GM23338 (cell line): ENCODE measurements at regions not wholly inside any gene's neighbourhood (a gene's known extent, or its start where the extent isn't known, plus 50 kb on each side); places are given as distances from the start of the nearest gene placed in this dataset.
A peak's percentile ranks its signal among the peaks of the same experiment; 100 is the strongest.

ENCODE experiments used
- ATAC-seq: fragments of 200-7000 bp; cut with Tn5 transposase; 3 replicates; pipeline ENCODE4 v1.9.1; 2020
- DNase-seq: peaks from one replicate; pipeline ENCODE4 v3.0.0-alpha.2; 2015; ENCODE audit warnings: low spot score
- H2AFZ ChIP-seq: fragments of 200-600 bp; sonication (generic); 2 replicates; pipeline ENCODE4 v1.8.0; 2016; ENCODE audit warnings: antibody characterized with exemption, mild to moderate bottlenecking, moderate library complexity
- H3F3A ChIP-seq: fragments of 200-600 bp; sonication (generic); replicated peaks from 2 replicates; pipeline ENCODE4 v1.8.0; 2017; ENCODE audit warnings: antibody characterized with exemption, mixed run types, low read depth
- H3K27ac ChIP-seq: fragments of 200-600 bp; sonication (generic); 2 replicates; pipeline ENCODE4 v1.6.1; 2016; ENCODE audit warnings: low read depth
- H3K27me3 ChIP-seq: fragments of 200-600 bp; sonication (generic); 2 replicates; pipeline ENCODE4 v1.8.0; 2016; ENCODE audit warnings: mild to moderate bottlenecking, mixed run types, moderate library complexity; ENCODE audit not compliant: insufficient read depth
- H3K36me3 ChIP-seq: fragments of 200-600 bp; sonication (generic); 2 replicates; pipeline ENCODE4 v1.8.0; 2016; ENCODE audit warnings: mild to moderate bottlenecking; ENCODE audit not compliant: insufficient read depth
- H3K4me1 ChIP-seq: fragments of 200-600 bp; sonication (generic); 2 replicates; pipeline ENCODE4 v1.8.0; 2016; ENCODE audit warnings: mild to moderate bottlenecking, moderate library complexity; ENCODE audit not compliant: insufficient read depth
- H3K4me2 ChIP-seq: fragments of 200-600 bp; sonication (generic); 2 replicates; pipeline ENCODE4 v1.7.1; 2017; ENCODE audit warnings: mixed run types
- H3K4me3 ChIP-seq: fragments of 200-600 bp; sonication (generic); 2 replicates; pipeline ENCODE4 v1.6.1; 2016; ENCODE audit warnings: mixed run types
- H3K79me2 ChIP-seq: fragments of 200-600 bp; sonication (generic); replicated peaks from 2 replicates; pipeline ENCODE4 v1.8.0; 2017; ENCODE audit warnings: mild to moderate bottlenecking; ENCODE audit not compliant: insufficient read depth
- H3K9me2 ChIP-seq: fragments of 200-600 bp; sonication (generic); 2 replicates; pipeline ENCODE4 v1.8.0; 2017; ENCODE audit not compliant: insufficient read depth
- H4K20me1 ChIP-seq: fragments of 200-600 bp; sonication (generic); replicated peaks from 2 replicates; pipeline ENCODE4 v1.8.0; 2017; ENCODE audit warnings: mild to moderate bottlenecking; ENCODE audit not compliant: insufficient read depth
- H3K27ac Mint-ChIP-seq: 2 replicates; pipeline ENCODE4 v1.8.0; 2020; ENCODE audit warnings: inconsistent platforms, mild to moderate bottlenecking, moderate library complexity, mixed read lengths
- H3K27me3 Mint-ChIP-seq: 3 replicates; pipeline ENCODE4 v1.8.0; 2022; ENCODE audit warnings: low read depth, mild to moderate bottlenecking, moderate library complexity, mixed read lengths, inconsistent platforms; ENCODE audit not compliant: insufficient read depth, poor library complexity
- H3K36me3 Mint-ChIP-seq: 3 replicates; pipeline ENCODE4 v1.8.0; 2021; ENCODE audit warnings: low read depth, mild to moderate bottlenecking, inconsistent platforms, moderate library complexity, mixed read lengths
- H3K4me1 Mint-ChIP-seq: 3 replicates; pipeline ENCODE4 v1.8.0; 2020; ENCODE audit warnings: mild to moderate bottlenecking, inconsistent platforms, mixed read lengths
- H3K4me3 Mint-ChIP-seq: 3 replicates; pipeline ENCODE4 v1.8.0; 2021; ENCODE audit warnings: moderate library complexity, mild to moderate bottlenecking, inconsistent platforms, mixed read lengths
- H3K9me3 Mint-ChIP-seq: 3 replicates; pipeline ENCODE4 v1.8.0; 2020; ENCODE audit warnings: moderate library complexity, mild to moderate bottlenecking, inconsistent platforms, mixed read lengths
- CREB1 ChIP-seq: fragments of 250-450 bp; sonication (Bioruptor Pico); IDR thresholded peaks from 2 replicates; pipeline ENCODE4 v1.5.0; 2020; ENCODE audit warnings: low read depth, mild to moderate bottlenecking, moderate library complexity
- CTCF ChIP-seq, 2 experiments: fragments of 200-600 bp in 1 of 2; sonication (generic) in 1 of 2; conservative IDR thresholded peaks; 2 replicates each; pipeline versions ENCODE4 v1.5.1 to v1.6.1; 2016 to 2017; ENCODE audit warnings: antibody characterized with exemption in 2 of 2, low read depth in 2 of 2, mild to moderate bottlenecking in 2 of 2, moderate library complexity in 1 of 2
- ETS1 ChIP-seq: IDR thresholded peaks from 2 replicates; pipeline ENCODE4 v1.6.1; 2016; ENCODE audit warnings: antibody characterized with exemption
- EZH2 ChIP-seq: fragments of 200-600 bp; sonication (generic); IDR thresholded peaks from one replicate; pipeline ENCODE4 v1.8.0; 2017; ENCODE audit warnings: antibody characterized with exemption, mild to moderate bottlenecking, low read depth; ENCODE audit not compliant: unreplicated experiment
- EZH2phosphoT487 ChIP-seq: fragments of 200-600 bp; sonication (generic); IDR thresholded peaks from one replicate; pipeline ENCODE4 v1.8.1; 2018; ENCODE audit warnings: antibody characterized with exemption; ENCODE audit not compliant: unreplicated experiment
- JUNB ChIP-seq: IDR thresholded peaks from one replicate; pipeline ENCODE4 v1.6.1; 2016; ENCODE audit warnings: antibody characterized with exemption; ENCODE audit not compliant: unreplicated experiment
- NANOG ChIP-seq: IDR thresholded peaks from 2 replicates; pipeline ENCODE4 v1.6.1; 2016; ENCODE audit warnings: antibody characterized with exemption, borderline replicate concordance
- POLR2AphosphoS5 ChIP-seq: IDR thresholded peaks from 2 replicates; pipeline ENCODE4 v1.6.1; 2016; ENCODE audit warnings: antibody characterized with exemption, low read depth
- REST ChIP-seq: IDR thresholded peaks from one replicate; pipeline ENCODE4 v1.6.1; 2018; ENCODE audit warnings: antibody characterized with exemption; ENCODE audit not compliant: unreplicated experiment
- STAT1 ChIP-seq: IDR thresholded peaks from one replicate; pipeline ENCODE4 v1.6.1; 2016; ENCODE audit warnings: antibody characterized with exemption; ENCODE audit not compliant: unreplicated experiment
- ZNF114 ChIP-seq: fragments of 250-450 bp; sonication (Bioruptor Pico); IDR thresholded peaks from 2 replicates; pipeline ENCODE4 v1.5.0; 2020; ENCODE audit warnings: mild to moderate bottlenecking, moderate library complexity
- ZNF331 ChIP-seq: fragments of 250-450 bp; sonication (Bioruptor Pico); IDR thresholded peaks from 2 replicates; pipeline ENCODE4 v1.5.0; 2020; ENCODE audit warnings: low read depth, mild to moderate bottlenecking, moderate library complexity

GRCh38 chr2:8229546-8229986 is 452.3 kb upstream of the ID2 start:
- 0 out of 2 replicates have a peak overlapping the region, but pooled peaks have one; percentile 44 for H3K27ac Mint-ChIP-seq
- no peak overlapping the region for H3K4me3 Mint-ChIP-seq
- no peak for TF ChIP-seq CTCF (conservative IDR thresholded peaks at IDR 0.05; ENCODE audit: low read depth in 2 of 2)
- TF ChIP-seq EZH2phosphoT487 = no peak
- no peak for TF ChIP-seq POLR2AphosphoS5
- no peak for TF ChIP-seq CREB1
- no peak for TF ChIP-seq JUNB
- no peak for TF ChIP-seq ETS1
- Histone ChIP-seq H3K27ac (no peak overlapping the region), H3K79me2 (no peaks in the 10 kb centered on the region), H3K27me3 (no peaks in the 10 kb centered on the region), H3K36me3 (no peaks in the 10 kb centered on the region), H3K4me3 (no peak overlapping the region), H2AFZ (peak overlapping the region; percentile 97; the same call in 1 of the 2 replicates), H3K4me2 (no peak overlapping the region), H3F3A (no peaks in the 10 kb centered on the region), H3K4me1 (peaks cover 6% of the 10 kb centered on the region; the same call in 1 of the 2 replicates), H4K20me1 (no peaks in the 10 kb centered on the region), H3K9me2 (peaks cover 13% of the 10 kb centered on the region)
- peak; percentile 12 for DNase-seq
- H3K27me3 Mint-ChIP-seq = peaks cover 4% of the 10 kb centered on the region
- H3K36me3 Mint-ChIP-seq = 0 out of 3 replicates have a peak, but pooled peaks cover under 1% of the 10 kb centered on the region
- H3K9me3 Mint-ChIP-seq = no peaks in the 10 kb centered on the region; the same call in 2 of the 3 replicates
- H3K4me1 Mint-ChIP-seq = peaks cover under 1% of the 10 kb centered on the region; the same call in 2 of the 3 replicates
- peak; percentile 68 for ATAC-seq

GRCh38 chr2:8230466-8230865 is 451.4 kb upstream of the ID2 start:
- Mint-ChIP-seq H3K9me3 (no peaks in the 10 kb centered on the region; the same call in 2 of the 3 replicates), H3K36me3 (no peaks in the 10 kb centered on the region), H3K4me1 (peaks cover 4% of the 10 kb centered on the region; the same call in 2 of the 3 replicates), H3K27ac (no peak overlapping the region), H3K27me3 (peaks cover 4% of the 10 kb centered on the region), H3K4me3 (no peak overlapping the region)
- H3K79me2 ChIP-seq = no peaks in the 10 kb centered on the region
- no peak overlapping the region for H3K27ac ChIP-seq
- DNase-seq = no peak
- H4K20me1 ChIP-seq = no peaks in the 10 kb centered on the region
- no peaks in the 10 kb centered on the region for H3F3A ChIP-seq
- H2AFZ ChIP-seq = no peak overlapping the region
- no peaks in the 10 kb centered on the region for H3K36me3 ChIP-seq
- peaks cover 13% of the 10 kb centered on the region for H3K9me2 ChIP-seq
- no peak overlapping the region for H3K4me3 ChIP-seq
- H3K4me2 ChIP-seq = no peak overlapping the region
- H3K27me3 ChIP-seq = no peaks in the 10 kb centered on the region
- 0 out of 2 replicates have a peak, but pooled peaks cover 6% of the 10 kb centered on the region for H3K4me1 ChIP-seq
- ATAC-seq = no peak
- TF ChIP-seq EZH2phosphoT487 (no peak), EZH2 (no peak), REST (no peak), STAT1 (no peak), POLR2AphosphoS5 (no peak), ZNF114 (CRISPR knock-in tag) (no peak), ZNF331 (CRISPR knock-in tag) (no peak), ETS1 (no peak), JUNB (no peak), CREB1 (no peak), CTCF (conservative IDR thresholded peaks at IDR 0.05; ENCODE audit: low read depth in 2 of 2) (no peak), NANOG (no peak)
